NCI-H2227 (cell line): ENCODE measurements at regions not wholly inside any gene's neighbourhood (a gene's known extent, or its start where the extent isn't known, plus 50 kb on each side); places are given as distances from the start of the nearest gene placed in this dataset.
"Not testable (repeated sequence)": the region's sequence is repeated elsewhere in the genome, so short reads cannot be mapped to it uniquely, and the experiment has no call there.

Experiments
- DNase-seq: peaks from one replicate; lab custom pipeline; 2025; ENCODE audit not compliant: unreplicated experiment; lab: John Stamatoyannopoulos, UW

DNA sequence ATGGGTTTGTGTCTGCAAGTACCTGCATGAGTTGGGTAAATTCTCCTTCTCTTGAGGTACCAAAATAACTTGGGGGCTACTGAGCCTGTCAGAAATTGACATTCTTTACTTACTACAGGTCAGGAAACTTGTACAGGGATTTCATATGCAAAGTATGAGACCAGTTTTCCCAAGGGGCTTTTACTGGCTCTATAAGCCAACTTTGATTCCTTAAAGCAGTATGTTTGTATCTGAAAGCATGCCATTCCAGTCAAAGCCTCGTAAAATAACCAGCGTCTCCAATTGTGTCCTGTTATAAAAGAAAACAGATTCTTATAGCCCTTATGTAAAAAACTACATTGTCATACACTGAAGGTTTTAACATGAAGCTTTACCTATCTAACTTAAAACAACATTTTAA lies 90.2 kb downstream of the ZNF467 start:
- DNase-seq, result no peak

DNA sequence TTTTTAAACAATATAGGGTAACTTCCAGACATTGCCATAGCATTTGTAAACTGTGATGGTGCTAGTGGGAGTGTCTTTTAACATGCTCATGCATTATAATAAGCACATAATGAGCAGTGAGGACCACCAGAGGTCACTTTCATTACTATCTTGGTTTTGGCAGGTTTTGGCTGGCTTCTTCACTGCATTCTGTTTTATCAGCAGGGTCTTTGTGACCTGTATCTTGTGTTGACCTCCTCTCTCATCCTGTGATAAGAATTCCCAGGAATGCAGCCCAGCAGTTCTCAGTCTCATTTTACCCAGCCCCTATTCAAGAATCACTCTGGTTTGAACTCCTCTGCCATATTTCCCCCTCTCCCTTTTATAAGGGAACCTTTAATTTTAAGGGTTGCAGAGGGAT lies 91.3 kb downstream of the ZNF467 start:
- no peak for DNase-seq

DNA sequence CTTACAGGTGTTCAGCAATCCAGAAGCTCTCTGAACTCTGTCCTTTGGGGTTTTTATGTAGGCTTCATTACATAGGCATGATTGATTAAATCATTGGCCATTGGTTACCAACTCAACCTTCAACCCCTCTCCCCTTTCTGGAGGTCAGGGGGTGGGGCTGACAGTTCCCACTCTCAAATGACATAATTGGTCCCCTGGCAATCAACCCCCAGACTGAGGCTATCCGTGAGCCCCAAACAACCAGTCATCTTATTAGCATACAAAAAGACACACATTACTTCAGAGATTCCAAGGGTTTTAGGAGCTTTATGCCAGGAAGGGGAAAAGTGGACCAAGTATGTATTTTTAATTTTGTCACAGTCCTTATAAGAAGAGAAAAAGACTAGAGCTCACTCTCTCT lies 92.1 kb downstream of the ZNF467 start:
- DNase-seq, result no peak

DNA sequence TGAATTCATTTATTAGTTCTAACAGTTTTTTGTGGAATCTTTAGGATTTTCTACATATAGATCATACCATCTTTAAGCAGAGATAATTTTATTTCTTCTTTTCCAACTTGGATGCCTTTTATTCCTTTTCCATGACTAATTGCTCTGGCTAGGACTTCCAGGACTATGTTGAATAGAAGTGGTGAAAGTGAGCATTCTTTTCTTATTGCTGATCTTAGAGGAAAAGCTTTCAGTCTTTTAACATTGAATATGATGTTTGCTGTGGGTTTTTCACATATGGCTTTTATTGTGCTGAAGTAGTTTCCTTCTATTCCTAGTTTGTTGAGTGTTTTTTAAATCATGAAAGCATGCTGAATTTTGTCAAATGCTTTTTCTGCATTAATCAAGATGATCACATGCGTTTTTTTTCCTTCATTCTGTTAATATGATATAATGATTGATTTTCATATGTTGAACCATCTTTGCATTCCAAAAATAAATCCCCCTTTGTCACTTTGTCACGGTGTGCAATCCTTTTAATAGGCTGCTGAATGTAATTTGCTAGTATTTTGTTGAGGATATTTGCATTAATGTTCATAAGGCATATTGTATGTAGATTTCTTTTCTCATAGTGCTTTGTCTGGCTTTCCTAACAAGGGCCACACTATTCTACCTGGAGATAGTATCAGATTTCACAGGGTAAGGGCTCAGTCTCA lies 92.9 kb downstream of the ZNF467 start:
- no peak for DNase-seq

DNA sequence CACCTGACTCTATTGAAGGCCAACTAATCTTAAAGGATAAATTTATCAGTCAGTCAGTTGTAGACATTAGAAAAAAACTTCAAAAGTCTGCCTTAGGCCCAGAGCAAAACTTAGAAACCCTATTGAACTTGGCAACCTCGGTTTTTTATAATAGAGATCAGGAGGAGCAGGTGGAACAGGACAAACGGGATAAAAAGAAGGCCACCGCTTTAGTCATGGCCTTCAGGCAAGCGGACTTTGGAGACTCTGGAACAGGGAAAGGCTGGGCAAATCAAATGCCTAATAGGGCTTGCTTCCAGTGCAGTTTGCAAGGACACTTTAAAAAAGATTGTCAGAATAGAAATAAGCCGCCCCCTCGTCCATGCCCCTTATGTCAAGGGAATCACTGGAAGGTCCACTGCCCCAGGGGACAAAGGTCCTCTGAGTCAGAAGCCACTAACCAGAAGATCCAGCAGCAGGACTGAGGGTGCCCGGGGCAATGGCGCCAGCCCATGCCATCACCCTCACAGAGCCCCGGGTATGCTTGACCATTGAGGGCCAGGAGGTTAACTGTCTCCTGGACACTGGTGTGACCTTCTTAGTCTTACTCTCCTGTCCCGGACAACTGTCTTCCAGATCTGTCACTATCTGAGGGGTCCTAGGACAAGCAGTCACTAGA lies 98.5 kb downstream of the ZNF467 start:
- not testable (repeated sequence) for DNase-seq

DNA sequence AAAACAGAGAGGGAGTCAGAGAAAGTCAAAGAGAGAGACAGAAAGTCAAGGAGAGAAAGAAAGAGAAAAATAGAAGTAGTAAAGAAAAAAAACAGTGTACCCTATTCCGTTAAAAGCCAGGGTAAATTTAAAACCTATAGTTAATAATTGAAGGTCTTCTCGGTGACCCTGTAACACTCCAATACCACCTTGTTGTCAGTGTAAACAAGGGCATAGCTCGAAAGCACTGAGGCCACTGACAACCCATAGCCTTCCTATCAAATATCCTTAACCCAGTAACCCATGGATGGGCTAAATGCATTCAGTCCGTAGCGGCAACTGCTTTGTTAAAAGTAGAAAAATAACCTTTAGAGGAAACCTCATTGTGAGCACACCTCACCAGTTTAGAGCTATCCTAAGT lies 100.4 kb downstream of the ZNF467 start:
- DNase-seq, result no peak

DNA sequence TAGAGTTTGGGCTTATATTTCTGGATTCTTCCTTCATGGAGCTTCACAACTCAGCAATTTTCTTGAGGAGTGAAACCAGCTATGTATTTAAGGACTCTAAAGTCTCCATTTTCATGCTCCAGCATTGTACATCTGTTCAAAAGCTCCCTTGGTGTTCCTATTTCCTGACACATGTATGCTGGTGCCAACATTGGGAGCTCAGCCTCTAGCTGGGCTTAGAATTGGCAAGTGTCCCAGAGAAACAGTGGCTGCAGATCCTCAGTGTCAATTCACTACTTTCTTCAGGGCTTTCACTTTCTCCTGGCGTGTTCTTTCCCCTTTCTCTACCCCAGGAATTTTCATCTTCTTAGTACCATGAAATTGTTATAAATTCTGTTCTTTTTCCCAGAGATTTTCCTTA lies 103.1 kb downstream of the ZNF467 start:
- DNase-seq, result no peak

DNA sequence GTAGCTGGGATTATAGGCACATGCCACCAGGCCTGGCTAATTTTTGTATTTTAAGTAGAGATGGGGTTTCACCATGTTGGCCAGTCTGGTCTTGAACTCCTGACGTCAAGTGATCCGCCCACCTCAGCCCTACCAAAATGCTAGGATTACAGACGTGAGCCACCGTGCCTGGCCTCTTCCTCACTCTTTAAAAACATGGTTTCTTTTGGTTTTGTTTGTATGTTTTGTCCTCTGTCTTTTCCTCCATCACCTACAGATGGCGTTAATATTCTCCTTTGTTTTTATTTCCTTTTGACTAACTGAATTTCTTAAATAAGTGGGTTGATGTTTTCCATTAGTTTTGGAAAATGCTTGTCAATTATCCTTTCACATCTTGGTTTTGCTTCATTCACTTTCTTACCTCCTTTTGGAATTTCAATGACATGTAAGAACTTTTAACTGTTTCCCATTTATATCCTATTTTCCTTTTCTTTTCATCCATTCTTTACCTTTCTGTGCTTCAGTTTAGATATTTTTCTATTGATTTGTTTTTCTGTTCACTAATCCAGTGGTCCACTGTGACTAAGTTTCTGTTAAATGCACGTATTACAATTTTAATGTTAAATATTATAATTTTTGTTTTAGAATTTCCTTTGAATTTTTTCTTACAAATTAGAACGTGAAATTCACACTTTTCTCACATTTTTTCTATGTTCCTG lies 104.1 kb downstream of the ZNF467 start:
- no peak for DNase-seq

DNA sequence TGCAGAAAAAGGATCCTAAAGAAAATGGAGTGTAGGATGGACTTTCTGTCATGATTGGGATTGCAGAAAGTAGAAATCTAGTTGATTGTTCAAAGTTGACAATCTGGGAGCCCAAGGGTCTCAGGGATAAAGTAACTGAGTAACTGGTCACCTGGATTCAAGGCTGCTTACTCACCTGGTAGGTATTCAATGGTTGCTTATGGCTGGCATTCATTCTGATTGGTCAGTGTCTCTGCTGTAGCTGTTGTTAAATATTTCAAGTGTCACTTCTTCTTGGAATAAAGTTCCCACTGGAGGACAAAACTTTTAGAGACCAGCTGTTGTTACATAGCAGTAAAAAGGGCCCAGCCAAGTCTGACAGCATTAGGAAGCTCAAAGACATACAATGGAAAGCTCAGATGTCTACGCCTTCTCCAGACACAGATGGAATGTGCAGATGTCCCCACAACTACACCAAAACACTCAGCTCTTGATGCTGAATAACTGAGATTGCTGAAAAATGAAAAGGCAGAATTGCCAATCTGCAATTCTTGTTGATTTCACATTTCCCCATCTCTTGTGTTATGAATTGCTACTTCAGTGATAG lies 106.9 kb downstream of the ZNF467 start:
- DNase-seq, result no peak

DNA sequence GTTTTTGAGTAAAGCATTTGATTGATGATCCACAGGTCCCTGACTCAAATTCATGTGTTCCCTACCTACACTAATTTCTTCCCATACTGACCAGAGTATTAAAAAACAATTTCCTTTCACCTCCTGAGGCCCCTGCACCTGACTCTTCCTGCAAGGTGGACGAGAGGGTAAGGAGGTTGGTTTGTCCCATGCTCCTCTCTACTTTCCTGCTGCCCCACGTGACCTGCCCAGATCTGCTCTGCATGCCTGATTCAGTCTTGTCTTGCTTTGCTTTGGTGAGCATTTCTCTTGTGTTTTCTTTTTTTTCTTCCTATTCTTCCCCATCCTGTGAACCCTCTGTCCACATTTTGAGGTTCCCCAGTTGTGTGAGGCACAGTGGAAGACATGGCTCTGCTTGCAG lies 107.8 kb downstream of the ZNF467 start:
- DNase-seq, result not testable (repeated sequence)

DNA sequence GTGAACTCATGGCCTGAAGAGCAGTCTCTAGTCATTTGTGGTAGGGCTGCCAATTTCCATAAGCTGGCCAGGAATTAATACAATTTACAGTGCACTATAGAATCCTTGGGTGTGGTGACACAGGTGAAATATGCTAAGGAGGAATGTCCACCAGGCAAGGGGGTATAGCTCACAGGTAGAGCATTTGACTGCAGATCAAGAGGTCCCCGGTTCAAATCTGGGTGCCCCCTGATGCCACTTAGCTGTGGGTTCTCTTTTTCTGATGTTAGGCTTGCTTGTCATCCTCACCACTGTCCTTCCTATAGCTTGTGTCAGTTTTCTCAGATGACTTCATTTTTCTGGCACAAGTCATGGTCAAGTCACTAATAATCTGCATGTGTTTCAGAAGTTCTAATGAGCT lies 108.7 kb downstream of the ZNF467 start:
- DNase-seq, result no peak

DNA sequence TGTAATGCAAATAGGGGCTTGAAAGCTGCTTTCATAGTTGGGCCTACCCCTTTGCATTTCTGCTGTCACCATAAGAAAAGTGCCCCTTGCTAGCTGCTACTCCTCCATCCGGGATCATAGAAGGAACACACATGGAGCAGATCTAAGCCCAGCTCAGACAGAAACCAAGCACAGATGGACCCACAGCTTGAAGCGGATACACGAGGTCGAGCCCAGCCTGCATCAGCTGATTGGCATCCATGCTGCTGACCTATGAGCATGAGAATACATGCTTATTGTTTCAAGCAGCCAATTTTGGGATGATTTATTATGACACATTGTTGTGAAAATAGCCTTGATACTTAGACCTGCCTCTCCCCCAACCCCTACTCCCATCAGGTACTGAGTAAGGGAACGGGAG lies 109.2 kb downstream of the ZNF467 start:
- DNase-seq, result no peak

DNA sequence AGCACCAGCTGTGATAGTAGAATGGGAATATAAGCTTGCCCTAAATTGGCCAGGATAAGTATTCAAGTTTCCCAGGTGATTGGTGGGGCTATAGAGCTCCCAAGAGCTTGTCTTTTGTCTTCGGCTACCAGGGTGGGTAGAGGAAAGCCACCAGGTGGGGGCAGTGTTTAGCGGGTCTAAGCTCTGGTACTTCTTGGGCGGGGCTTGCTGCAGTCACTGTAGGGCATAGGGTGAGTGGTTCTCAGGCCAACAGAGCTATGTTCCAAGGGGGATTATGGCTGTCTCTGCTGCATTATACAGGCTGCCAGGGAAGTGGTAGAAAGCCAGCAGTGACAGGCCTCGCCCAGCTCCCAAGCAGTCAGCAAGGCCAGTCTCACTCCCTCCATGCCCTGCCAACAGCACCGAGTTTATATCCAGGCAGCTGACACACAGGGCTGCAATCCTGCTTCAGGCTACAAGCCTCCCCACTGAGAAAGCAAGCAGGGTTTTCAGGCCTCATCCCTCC lies 110.7 kb downstream of the ZNF467 start:
- no peak for DNase-seq

DNA sequence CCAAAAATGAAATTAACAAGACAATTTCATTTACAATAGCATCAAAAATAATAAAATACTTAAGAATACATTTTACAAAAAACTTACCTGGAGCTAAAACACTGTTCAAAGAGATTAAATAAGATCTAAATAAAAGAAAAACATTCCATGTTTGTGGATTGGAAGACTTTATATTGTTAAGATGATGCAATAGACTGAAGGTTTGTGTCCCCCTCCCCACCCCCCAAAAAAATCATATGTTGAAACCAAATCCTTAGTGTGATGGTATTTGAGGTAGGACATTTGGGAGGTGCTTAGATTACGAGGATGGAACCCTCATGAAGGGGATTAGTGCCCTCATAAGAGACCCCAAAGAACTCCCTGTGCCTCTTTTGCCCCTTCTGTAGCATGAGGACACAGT lies 117.6 kb downstream of the ZNF467 start:
- no peak for DNase-seq

DNA sequence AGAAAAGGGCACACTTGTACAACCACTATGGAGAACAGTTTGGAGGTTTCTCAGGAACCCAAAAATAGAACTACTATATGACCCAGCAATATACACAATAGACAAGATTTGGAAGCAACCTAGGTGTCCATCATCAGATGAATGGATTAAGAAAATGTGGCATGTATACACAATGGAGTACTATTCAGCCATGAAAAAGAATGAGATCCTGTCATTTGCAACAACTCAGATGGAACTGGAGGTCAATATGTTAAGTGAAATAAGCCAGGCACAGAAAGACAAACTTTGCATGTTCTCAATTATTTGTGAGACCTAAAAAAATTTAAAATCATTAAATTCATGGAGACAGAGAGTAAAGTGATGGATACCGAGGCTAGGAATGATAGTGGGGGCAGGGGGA lies 118.8 kb downstream of the ZNF467 start:
- no peak for DNase-seq

DNA sequence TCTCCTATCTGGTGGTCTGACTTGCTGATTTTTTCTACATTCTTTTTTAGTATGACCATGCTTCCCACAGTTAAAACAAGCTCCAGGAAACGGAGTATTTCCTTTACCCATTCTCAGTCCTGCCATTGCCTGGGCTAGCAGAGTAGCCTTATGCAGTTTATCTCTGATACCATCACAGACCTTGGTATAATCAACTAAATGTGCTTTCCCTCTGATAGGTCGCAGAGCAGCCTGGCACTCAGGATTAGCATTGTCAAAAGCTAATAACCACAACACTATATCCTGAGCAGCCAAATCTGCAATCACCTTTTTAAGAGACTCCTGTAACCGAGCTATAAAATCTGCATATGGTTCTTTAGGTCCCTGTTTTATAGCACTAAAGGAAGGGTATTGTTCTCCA lies 123.2 kb downstream of the ZNF467 start:
- not testable (repeated sequence) for DNase-seq

DNA sequence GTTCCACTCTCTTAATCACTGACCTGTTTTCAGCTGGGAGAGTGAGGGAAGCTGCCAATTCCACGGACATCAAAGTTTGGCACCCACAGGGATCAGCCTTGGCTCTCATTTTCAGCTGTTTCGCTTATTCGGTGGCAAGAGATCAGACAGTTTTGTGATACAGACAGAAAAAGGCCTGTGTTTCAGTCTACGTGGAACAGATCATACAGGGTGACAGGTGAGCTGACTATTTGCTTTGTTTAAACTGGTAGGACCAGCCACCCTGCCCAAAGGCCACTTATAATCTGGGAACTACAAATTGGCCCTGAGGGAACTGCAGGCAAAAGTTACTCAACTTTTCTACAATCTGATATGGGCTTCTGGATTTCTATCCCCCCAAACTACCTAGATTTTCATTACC lies 128.6 kb downstream of the ZNF467 start:
- no peak for DNase-seq

DNA sequence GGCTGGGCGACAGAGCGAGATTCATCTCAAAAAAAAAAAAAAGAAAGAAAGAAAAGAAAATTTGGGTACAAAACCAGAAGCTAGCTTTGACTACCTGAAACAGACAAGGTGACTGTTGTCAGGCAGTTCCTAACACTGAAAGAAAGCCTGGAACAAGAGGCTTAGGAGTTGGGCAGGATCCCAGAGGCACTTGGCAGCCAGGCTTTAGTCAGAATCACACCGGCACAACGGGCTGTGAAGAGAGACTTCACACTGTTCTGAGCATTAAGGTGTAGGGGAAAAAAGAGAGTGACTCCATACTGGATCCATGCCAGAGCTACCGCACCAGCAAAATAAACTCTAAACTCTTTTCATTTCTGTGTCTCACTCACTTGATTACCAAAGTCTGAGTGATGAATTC lies 130.8 kb downstream of the ZNF467 start:
- no peak for DNase-seq

DNA sequence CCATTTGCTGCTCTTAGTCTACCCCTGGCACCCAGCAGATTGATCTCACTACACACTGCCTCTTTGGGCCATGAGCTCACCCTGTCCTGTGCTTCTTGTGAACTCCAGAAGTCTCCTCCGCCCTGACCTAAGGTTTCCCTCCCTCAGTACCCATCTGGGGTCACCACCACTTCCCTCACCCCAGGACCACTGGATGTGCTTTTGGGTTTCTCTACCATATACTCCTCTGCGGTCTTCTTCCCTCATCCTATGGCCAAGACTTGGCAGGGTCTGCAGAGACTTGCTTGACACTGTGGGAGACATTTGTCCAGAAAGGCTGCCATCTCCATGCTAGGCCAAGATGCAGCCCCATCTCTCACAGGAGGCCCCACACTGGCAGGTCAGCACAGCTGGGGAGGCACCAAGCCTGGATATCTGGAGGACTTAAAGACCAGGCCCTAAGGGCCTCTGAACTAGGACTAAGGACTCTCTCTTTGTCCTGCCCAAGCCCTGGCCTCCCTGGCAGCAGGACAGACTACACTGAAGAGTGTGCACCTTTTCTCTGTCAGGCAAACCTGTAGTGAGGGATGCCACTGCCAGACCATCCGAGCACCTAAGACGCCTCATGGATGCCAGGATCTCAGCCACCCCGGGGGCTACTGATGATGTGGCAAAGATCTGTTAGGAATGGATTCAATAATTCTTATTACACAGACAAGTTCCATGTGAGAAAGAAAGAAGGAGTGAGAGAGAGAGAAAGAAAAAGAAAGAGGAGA lies 134.6 kb downstream of the ZNF467 start:
- no peak for DNase-seq

DNA sequence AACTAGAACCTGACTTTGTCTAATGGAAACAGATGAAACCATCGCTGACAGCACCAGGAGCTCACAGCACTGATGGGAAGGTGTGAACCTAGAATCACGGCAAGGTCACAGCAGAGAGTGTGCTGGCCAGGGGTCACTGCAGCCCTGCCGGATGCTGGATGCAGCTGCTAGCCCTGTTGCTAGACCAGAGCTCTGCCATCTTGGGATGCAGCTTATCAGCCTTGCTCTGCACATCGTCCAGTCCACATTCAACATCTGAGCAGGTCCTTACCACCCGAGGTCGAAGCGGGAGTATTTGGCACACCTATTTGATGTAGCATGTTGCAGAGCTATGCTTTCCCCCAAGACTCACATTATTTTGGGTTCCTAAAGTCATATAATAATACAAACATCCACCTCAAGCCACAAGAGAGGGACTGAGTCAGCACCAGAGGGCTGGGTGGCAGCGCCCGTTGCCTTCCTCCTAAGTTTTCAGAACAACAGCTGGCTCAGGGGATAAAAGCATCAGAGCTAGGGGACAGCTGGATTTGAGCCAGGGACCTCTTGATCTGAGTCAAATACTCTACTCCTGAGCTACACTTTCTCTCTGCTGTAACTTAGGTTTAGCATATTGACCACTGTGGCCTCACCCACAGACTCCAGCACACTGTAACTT lies 135.3 kb downstream of the ZNF467 start:
- no peak for DNase-seq
